AG08395 (cell line): ENCODE measurements at regions not wholly inside any gene's neighbourhood (a gene's known extent, or its start where the extent isn't known, plus 50 kb on each side); places are given as distances from the start of the nearest gene placed in this dataset.
"Not testable (repeated sequence)": the region's sequence is repeated elsewhere in the genome, so short reads cannot be mapped to it uniquely, and the experiment has no call there.

Experiments used
- DNase-seq: peaks from one replicate; pipeline ENCODE4 v3.0.0; 2012; ENCODE audit warnings: mixed read lengths, low spot score

- no peak for DNase-seq
These were observed 187.5 kb upstream of the KL start for GRCh38 chr13:32828711-32829110.

GRCh38 chr13:32829269-32829668, 187.0 kb upstream of the KL start:
- DNase-seq: no peak

- DNase-seq: peak; percentile 26
These were observed 186.4 kb upstream of the KL start for GRCh38 chr13:32829676-32830335.

DNA sequence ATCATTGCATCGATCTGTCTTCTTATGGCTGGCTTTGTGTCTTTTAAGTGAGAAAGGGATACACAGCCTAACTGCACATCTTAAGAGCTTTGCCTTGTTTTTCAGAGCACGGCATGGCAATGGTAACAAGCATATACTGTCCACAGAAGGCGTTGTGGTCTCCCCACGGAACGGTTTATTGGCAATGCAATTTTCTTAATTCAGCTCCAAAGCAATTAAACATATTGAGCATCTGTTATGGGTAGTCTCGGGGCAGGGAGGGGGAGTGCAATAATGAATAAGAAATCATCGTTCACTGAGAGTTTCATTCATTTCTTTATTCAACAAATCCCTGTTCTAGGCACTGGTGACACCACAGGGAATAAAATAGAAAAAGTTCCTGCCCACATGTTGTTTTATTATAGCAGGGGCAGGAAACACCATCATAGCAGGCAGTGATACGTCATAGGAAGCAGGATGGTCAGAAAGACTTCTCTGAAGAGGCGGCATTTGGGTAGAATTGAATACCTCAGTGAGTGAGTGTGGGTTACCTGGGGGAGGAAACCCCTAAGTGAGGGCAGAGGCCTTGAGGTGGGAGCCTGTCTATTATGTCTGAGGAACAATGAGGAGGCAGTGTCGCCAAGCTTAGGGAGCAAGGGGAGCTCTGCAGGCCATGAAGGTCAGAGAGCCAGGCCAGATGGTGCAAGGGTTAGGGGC, 185.7 kb upstream of the KL start:
- no peak for DNase-seq

- DNase-seq: no peak
These were observed 178.8 kb upstream of the KL start for GRCh38 chr13:32837307-32837972.

DNA sequence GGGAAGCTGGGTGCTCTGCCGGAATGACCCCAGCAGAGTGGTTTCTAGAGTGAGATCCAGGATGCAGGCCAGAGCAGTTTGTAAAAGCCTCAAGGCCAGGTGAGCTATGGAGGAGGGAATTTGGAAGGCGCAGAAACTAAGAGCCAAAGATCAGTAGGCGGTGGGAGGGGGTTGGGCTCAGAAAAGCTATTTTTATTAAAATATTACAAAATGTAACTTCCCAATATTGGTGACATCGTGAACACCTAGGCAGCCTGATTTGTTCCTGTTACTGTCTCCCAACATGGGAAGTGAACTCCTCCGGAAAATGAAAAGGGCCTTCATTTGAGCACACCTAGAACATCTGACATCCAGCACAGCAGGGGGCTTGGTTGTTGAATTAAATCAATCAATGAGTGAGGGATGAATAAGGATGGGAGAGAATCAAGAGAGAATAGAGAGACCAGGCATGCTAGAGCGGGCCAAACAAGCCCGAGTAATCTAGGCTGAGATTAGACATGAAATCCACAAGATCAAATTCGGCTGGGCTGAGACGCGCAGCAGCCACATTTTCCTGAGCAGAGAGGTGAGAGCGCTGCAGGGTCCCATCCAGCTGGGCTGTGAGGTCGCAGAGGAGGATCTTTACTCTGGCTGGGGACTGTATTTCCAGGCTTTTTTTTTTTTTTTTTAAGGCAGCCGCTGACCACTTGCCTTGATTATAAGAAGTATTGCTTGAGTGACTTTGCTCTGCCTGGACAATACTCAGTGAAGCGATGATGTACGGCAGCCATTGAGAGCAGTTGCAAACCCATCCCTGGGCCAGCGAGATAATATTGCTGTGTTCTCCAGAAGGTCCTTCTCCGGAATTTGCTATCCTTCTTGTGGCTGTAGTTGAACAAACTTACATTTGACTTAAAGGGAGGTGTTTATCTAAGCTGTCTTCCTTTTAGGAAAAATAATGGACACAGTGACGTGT, 178.0 kb upstream of the KL start:
- no peak for DNase-seq

- no peak for DNase-seq
These were observed 177.3 kb upstream of the KL start for GRCh38 chr13:32838945-32839344.

- no peak for DNase-seq
These were observed 176.1 kb upstream of the KL start for GRCh38 chr13:32840113-32840512.

DNA sequence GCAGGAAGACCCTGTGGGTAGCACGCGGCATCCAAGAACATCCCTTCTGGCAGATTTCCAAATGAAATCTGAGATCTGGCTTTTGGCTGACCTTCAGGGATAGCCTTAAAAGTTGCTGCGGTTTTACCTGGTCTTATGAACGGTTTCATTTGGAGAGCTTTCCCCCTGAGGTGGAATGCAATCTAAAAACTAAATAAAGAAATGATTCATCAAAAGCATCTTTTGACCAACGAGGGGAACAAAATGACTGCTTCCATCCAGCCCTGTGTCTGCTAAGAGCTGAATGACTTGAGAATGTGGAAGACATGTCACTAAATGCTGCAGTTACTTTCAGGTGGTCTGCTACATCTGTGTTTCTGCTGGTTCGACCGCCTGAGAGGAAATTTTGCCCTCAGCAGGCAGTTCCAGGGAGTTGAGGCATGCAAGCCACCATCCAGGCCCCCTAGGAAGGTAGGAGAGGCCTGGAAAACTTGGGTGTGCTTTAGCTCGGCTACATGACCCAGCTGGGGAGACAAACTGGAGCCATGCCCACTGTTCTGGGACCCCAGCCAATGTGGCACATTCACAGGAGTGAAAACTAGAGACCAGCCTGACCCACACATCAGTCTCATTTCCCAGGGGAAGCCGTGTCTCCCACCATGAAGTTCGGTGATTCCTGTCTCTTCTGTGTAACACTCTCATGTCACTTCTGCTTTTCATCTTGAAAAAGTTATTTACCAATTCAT, 175.1 kb upstream of the KL start:
- no peak for DNase-seq

- no peak for DNase-seq
These were observed 170.0 kb upstream of the KL start for GRCh38 chr13:32845952-32846950.

- DNase-seq: not testable (repeated sequence)
These were observed 168.2 kb upstream of the KL start for GRCh38 chr13:32847976-32848375.

DNA sequence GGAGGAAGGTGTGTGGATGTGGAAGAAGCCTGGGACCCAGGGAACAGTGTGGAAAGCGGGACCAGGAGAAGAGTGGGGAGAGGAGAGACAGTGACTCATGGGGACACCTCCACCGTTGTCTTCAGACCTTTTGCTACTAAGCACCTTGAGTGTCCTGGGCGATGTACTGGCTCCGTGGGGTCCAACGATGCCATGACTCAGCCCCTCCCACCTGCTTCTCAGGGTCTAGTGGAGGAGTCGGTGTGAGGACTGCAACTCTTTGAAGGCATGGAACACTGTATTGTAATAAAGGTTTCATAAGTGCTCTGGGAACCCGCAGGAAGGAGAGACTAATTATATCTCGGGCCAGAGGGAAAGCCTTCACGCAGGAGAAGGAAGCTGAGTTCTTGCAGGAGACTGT, 166.9 kb upstream of the KL start:
- DNase-seq: no peak

DNA sequence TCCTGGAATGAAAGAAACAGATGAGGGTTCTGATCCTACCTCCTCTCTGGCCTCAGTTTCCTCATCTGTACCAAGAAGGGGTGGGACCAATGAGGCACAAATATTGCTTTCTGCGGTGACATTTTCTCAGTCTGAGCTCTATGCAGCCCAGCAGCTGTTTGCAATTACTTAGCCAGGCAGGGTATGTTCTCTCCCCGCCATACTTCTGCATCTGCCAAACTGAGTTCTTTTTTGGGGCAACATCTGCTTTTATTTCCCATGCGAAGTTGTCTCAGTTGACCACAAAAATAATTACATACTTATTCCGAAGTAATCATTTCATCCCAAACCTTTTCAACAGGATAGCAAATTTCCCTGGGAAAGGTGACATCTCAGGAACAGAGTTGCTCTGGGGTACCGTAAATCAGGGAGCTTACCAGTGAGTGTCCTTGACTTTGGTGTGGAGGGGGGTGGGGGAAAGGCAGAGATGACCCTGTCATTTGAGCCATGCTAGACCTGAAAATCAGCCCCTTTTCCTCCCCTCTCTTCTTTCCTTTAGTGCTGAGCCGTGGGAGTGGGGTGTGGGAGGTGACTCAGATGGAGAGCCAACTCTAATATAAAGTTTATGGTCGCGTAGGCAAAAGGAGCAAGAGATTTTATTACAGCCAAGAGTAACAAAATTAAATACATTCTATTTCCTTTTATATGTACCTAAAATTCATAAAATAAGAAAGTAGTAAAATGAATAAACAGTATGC, 165.7 kb upstream of the KL start:
- peak; percentile 26 for DNase-seq

DNA sequence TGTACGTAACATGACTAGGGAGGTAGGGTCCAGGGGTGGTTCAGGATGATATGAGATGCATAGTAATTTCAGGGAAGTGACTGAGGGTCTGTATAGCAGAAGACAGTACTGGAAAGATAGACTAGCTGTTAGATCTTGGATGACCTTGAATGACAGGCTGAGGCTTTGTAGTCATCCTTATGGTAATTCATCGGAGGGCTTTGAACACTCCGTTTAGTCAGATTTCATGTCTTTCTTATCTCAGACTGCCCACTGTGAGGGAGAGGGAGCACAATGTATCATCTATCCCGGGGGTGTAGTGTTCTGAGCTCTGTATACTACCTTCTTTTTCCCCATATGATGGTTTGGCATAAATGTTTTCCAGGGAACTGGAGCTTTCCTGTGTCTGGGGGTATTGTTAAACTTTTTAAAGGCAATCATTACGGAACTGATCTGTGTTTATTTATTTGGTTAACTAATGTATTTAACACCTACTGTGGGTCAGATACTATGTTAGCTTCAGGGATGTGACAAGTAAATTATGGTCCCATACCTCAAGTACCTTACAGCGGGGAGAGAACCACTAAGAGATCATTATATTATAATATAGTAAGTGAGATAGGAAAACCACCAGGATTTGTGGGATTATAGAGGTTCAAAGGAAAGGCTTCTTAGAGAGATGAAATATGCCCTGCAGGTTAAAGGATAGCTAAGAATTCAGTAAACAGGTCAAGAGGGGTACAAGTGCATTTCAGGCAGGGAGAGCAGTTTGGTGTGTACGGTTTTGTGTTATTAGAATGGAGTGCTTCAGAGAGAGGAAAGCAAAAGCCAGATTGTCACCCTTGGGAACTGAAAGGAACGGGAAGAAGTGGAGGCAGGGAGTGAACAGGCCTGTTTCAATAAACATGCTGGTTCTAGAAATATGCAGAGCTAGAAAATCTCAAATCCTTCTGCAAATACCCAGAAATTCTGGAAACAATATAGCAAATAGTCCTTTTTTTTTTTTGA, 164.8 kb upstream of the KL start:
- DNase-seq: no peak

GRCh38 chr13:32852526-32852925, 163.7 kb upstream of the KL start:
- no peak for DNase-seq

DNA sequence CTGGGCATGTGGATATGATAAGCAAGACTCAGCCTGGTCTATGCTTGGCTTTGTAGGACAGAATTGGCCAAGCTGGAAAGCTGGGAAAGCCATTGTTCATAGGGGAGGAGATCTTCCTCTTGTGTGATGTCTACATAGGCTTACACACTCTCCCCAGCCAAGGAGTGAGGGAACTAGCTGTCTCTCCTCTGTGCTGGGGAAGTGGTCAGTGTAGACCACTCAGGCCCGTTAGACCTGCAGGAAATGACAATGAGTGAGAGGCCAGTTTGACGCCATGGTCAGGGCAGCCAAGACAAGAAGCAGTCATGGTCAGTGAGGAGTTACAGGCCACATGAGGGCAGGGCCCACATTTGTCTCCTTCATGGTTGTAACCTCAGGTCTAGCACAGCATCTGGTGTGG, 159.1 kb upstream of the KL start:
- no peak for DNase-seq

- DNase-seq: no peak
These were observed 158.5 kb upstream of the KL start for GRCh38 chr13:32857689-32858088.

DNA sequence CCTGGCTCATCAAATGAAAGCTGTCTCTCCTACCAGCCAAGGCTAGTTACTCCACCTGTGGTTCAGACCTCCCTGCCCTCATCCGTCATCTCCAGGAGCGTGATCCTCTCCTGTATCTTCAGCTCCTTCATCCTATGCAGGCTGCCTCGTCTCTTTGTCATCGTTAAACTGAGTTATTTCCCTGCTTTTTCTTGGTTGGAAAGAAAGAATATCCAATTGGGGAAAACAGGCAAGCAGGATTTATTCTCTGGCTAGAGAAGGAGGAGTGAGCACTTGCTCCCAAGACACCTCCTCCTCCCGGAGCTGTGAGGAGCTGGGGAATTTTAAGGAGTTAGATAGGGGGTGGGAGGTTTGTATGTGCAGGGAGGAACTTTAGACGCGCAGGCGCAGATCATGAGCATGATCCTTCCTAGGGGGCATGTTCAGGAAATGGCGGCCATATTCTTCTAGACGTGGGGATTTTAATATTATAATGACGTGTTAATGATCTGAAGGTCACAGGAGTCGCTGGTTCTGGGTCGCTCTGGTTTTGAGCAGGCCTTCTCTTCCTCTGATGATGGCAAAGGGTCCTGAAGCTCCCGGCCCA, 156.4 kb upstream of the KL start:
- no peak for DNase-seq
